Fibroblast of lung (primary cell): ENCODE measurements at regions not wholly inside any gene's neighbourhood (a gene's known extent, or its start where the extent isn't known, plus 50 kb on each side); places are given as distances from the start of the nearest gene placed in this dataset.

Source experiments
- EZH2 ChIP-seq: IDR thresholded peaks from 2 replicates; pipeline ENCODE4 v1.5.1; 2012; ENCODE audit warnings: low read length, control low read depth, mild to moderate bottlenecking; ENCODE audit errors: missing control alignments
- TF ChIP-seq, protein P1 (sequence below), 2 donors: IDR thresholded peaks in 1 of 2; conservative IDR thresholded peaks in 1 of 2; 1 replicate in 1 of 2; 2 replicates in 1 of 2; pipeline ENCODE4 v1.5.1; 2011 to 2012; ENCODE audit warnings: low read length in 2 of 2, control low read depth in 1 of 2, inconsistent platforms in 1 of 2, low read depth in 1 of 2, mild to moderate bottlenecking in 1 of 2

DNA sequence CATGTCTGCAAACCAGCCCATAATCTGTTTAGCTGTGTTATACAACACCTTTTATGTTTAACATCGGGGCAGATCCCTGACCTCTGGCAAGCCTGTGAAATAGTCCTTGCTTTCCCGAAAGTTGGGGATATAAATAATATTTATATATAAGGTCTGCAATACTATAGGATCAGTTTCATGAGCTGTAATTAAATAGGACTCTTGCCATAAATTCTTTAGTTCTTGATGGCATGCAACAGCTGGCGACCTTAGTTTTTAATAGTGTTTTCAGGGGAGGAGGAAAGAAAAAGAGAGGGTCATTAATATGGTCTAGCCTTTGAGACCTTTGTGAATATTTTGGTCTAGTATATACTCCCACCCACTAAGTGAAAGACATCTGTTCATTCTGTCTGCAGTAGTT is 166.5 kb downstream of the MTX2 start:
- TF ChIP-seq, protein P1, sequence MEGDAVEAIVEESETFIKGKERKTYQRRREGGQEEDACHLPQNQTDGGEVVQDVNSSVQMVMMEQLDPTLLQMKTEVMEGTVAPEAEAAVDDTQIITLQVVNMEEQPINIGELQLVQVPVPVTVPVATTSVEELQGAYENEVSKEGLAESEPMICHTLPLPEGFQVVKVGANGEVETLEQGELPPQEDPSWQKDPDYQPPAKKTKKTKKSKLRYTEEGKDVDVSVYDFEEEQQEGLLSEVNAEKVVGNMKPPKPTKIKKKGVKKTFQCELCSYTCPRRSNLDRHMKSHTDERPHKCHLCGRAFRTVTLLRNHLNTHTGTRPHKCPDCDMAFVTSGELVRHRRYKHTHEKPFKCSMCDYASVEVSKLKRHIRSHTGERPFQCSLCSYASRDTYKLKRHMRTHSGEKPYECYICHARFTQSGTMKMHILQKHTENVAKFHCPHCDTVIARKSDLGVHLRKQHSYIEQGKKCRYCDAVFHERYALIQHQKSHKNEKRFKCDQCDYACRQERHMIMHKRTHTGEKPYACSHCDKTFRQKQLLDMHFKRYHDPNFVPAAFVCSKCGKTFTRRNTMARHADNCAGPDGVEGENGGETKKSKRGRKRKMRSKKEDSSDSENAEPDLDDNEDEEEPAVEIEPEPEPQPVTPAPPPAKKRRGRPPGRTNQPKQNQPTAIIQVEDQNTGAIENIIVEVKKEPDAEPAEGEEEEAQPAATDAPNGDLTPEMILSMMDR (conservative IDR thresholded peaks at IDR 0.05 in 1 of 2, IDR thresholded peaks at IDR 0.05 in 1 of 2; ENCODE audit: low read depth in 1 of 2, low read length in 2 of 2): no peak
- no peak for TF ChIP-seq EZH2
